Thyroid gland (tissue), 4 donors: ENCODE measurements at regions not wholly inside any gene's neighbourhood (a gene's known extent, or its start where the extent isn't known, plus 50 kb on each side); places are given as distances from the start of the nearest gene placed in this dataset.

Experiments
- POLR2A ChIP-seq, 2 donors: fragments of 450-650 bp; IDR thresholded peaks; one replicate each; pipeline ENCODE4 v1.6.1; 2017; ENCODE audit warnings: antibody characterized with exemption in 2 of 2, mild to moderate bottlenecking in 2 of 2, moderate library complexity in 1 of 2
- TF ChIP-seq, protein P1 (sequence below), 6 experiments: fragments of 200-600 bp in 3 of 6; fragments of 450-650 bp in 3 of 6; sonication (generic) in 3 of 6; IDR thresholded peaks; one replicate each; pipeline ENCODE4 v1.5.1; 2016 to 2019; ENCODE audit warnings: antibody characterized with exemption in 6 of 6, mild to moderate bottlenecking in 2 of 6, inconsistent platforms in 1 of 6, moderate library complexity in 1 of 6

DNA sequence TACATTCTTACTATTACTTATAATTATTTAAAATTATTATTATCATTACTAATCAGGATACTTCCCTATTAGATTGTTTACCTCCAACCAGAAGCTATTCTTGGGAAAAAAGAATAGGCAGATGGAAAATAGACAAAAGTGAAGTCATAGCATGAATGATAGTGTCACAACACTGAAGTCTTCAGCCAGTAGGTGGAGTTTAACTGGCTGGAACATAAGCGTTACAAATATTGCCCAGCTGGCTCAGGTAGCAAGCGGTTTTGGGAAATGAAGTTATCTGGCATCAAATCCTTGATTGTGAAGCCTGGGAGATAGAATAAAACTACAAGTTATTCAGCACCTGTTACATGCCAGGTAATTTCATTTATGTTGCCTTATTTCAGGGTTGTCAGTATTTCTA lies 762.9 kb downstream of the C12orf50 start:
- TF ChIP-seq, protein P1, sequence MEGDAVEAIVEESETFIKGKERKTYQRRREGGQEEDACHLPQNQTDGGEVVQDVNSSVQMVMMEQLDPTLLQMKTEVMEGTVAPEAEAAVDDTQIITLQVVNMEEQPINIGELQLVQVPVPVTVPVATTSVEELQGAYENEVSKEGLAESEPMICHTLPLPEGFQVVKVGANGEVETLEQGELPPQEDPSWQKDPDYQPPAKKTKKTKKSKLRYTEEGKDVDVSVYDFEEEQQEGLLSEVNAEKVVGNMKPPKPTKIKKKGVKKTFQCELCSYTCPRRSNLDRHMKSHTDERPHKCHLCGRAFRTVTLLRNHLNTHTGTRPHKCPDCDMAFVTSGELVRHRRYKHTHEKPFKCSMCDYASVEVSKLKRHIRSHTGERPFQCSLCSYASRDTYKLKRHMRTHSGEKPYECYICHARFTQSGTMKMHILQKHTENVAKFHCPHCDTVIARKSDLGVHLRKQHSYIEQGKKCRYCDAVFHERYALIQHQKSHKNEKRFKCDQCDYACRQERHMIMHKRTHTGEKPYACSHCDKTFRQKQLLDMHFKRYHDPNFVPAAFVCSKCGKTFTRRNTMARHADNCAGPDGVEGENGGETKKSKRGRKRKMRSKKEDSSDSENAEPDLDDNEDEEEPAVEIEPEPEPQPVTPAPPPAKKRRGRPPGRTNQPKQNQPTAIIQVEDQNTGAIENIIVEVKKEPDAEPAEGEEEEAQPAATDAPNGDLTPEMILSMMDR (IDR thresholded peaks at IDR 0.05), result no peak
- TF ChIP-seq POLR2A (IDR thresholded peaks at IDR 0.05), result no peak
